Kidney (tissue), 13 donors: ENCODE measurements at regions not wholly inside any gene's neighbourhood (a gene's known extent, or its start where the extent isn't known, plus 50 kb on each side); places are given as distances from the start of the nearest gene placed in this dataset.
A peak's percentile ranks its signal among the peaks of the same experiment; 100 is the strongest.

Experiments used
- DNase-seq, 5 donors: peaks; one replicate each; pipeline ENCODE4 v3.0.0-alpha.2; 2013 to 2020
- FAIRE-seq: peaks from 2 replicates; lab custom pipeline; 2012; peaks lifted over from hg19 to GRCh38; lab: Jason Lieb, UNC
- H3K27ac ChIP-seq, 2 donors: one replicate each; pipeline ENCODE4 v1.7.0; 2013; ENCODE audit warnings: low read depth in 2 of 2, low read length in 2 of 2, inconsistent platforms in 1 of 2
- H3K27me3 ChIP-seq: one replicate; pipeline ENCODE4 v1.7.1; 2013; ENCODE audit warnings: low read length, inconsistent platforms; ENCODE audit not compliant: control insufficient read depth, insufficient read depth
- H3K36me3 ChIP-seq, 3 donors: one replicate each; pipeline versions ENCODE4 v1.7.0 to v1.7.1; 2013; ENCODE audit warnings: low read length in 3 of 3, control low read depth in 1 of 3, inconsistent platforms in 1 of 3; ENCODE audit not compliant: insufficient read depth in 3 of 3, control insufficient read depth in 2 of 3
- H3K4me1 ChIP-seq, 3 donors: one replicate each; pipeline versions ENCODE4 v1.7.0 to v1.7.1; 2013; ENCODE audit warnings: low read length in 3 of 3, inconsistent platforms in 1 of 3, low read depth in 1 of 3; ENCODE audit not compliant: control insufficient read depth in 2 of 3, insufficient read depth in 2 of 3
- H3K4me3 ChIP-seq, 3 donors: one replicate each; pipeline versions ENCODE4 v1.7.0 to v1.8.1; 2013; ENCODE audit warnings: low read length in 3 of 3, control low read depth in 1 of 3, inconsistent platforms in 1 of 3
- H3K9ac ChIP-seq, 3 donors: one replicate each; pipeline versions ENCODE4 v1.7.0 to v1.7.1; 2013; ENCODE audit warnings: low read length in 3 of 3, control low read depth in 1 of 3, inconsistent platforms in 1 of 3
- H3K9me3 ChIP-seq, 3 donors: one replicate each; pipeline versions ENCODE4 v1.7.0 to v1.7.1; 2013; ENCODE audit warnings: low read length in 3 of 3, control low read depth in 1 of 3, inconsistent platforms in 1 of 3; ENCODE audit not compliant: control insufficient read depth in 2 of 3, insufficient read depth in 1 of 3
- intact Hi-C: fragments of 100-400 bp; cut with DNase I; formaldehyde crosslinking; loops from one replicate; pipeline ENCODE4 v1.11.1; 2022
- TF ChIP-seq, protein P1 (sequence below): IDR thresholded peaks from 3 replicates; pipeline ENCODE4 v1.5.1; 2012; ENCODE audit warnings: mild to moderate bottlenecking, moderate library complexity, borderline replicate concordance; ENCODE audit not compliant: insufficient read depth; ENCODE audit errors: extremely low read depth
- donor health status: control.
- donor health status: control.
- donor health status: control.
- donor health status: control.
- donor health status: control.
- donor health status: DM: yes; HTN: yes; CAD: no.
- donor health status: Normal renal cell carcinoma (clear cell type).

DNA sequence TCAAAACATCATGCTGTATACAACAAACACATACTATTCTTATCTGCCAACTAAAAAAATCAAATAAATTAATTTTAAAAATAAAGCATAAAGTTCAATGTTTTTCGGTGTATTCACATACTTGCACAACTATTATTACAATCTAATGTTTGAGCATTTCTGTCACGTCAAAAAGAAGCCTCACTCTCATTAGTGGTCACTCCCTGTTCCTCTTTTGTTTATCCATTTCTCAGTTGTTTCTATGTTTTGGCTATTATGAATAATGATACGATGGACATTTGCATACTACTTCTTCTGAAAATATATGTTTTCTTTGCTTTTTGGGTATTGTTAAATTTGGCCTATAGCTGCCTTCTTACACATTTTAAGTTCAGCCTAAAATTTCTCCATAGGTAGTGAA, 773.0 kb upstream of the HS6ST1 start:
- Histone ChIP-seq H3K27me3 (no peaks in the 10 kb centered on the region), H3K9ac (no peak overlapping the region), H3K4me3 (no peak overlapping the region), H3K36me3 (no peaks in the 10 kb centered on the region), H3K9me3 (no peaks in the 10 kb centered on the region), H3K27ac (no peak overlapping the region), H3K4me1 (no peaks in the 10 kb centered on the region)
- DNase-seq (no peak), FAIRE-seq (peak; percentile 19)
- intact Hi-C loops = no loop called here
- TF ChIP-seq, protein P1, sequence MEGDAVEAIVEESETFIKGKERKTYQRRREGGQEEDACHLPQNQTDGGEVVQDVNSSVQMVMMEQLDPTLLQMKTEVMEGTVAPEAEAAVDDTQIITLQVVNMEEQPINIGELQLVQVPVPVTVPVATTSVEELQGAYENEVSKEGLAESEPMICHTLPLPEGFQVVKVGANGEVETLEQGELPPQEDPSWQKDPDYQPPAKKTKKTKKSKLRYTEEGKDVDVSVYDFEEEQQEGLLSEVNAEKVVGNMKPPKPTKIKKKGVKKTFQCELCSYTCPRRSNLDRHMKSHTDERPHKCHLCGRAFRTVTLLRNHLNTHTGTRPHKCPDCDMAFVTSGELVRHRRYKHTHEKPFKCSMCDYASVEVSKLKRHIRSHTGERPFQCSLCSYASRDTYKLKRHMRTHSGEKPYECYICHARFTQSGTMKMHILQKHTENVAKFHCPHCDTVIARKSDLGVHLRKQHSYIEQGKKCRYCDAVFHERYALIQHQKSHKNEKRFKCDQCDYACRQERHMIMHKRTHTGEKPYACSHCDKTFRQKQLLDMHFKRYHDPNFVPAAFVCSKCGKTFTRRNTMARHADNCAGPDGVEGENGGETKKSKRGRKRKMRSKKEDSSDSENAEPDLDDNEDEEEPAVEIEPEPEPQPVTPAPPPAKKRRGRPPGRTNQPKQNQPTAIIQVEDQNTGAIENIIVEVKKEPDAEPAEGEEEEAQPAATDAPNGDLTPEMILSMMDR = no peak

DNA sequence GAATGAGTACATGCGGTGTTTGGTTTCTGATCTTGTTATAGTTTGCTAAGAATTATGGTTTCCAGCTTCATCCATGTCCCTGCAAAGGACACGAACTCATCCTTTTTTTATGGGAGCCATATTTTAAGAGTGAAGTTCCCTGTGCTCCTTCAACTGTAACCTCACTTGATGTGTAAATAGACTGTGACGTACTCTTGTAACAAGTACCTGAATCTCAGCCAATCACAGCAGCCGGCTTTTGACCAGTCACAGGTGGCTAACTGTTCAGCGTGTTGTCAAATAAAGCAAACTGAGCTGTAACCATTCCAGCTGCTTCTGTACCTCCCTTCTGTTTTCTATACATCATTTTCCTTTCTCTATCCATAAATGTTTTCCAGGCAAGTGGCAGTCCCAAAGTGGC, 774.3 kb upstream of the HS6ST1 start:
- H3K4me3 ChIP-seq = no peak overlapping the region
- TF ChIP-seq, protein P1 = no peak
- intact Hi-C loops = no loop called here
- no peaks in the 10 kb centered on the region for H3K36me3 ChIP-seq
- H3K9me3 ChIP-seq = no peaks in the 10 kb centered on the region
- H3K27ac ChIP-seq = no peak overlapping the region
- DNase-seq = peak in 4 of 5 donors; percentile 57 to 87 (median 80)
- no peaks in the 10 kb centered on the region for H3K27me3 ChIP-seq
- no peak for FAIRE-seq
- H3K9ac ChIP-seq = no peak overlapping the region
- H3K4me1 ChIP-seq = no peaks in the 10 kb centered on the region

DNA sequence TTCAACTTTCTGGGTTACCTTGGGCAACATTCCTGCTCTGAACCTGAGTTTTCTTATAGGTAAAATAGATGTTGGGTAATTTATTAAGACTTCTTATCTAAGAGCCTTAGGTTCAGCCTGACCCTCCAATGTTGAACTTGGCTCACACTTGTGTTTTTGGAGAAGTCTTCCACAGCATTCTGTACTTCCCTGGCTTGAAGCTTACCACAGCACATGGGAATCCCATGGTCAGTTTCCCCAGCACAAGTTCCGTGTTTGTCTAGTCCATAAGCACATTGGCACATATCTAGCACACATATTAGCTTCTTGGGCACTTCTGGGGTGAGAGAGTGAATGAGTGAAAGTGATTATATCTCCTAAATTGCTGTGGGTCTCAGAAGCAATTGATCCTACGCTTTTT, 782.5 kb upstream of the HS6ST1 start:
- H3K9ac ChIP-seq = no peak overlapping the region
- TF ChIP-seq, protein P1 = no peak
- H3K4me1 ChIP-seq = no peaks in the 10 kb centered on the region
- intact Hi-C loops = no loop called here
- no peak overlapping the region for H3K27ac ChIP-seq
- H3K27me3 ChIP-seq = no peaks in the 10 kb centered on the region
- FAIRE-seq (no peak), DNase-seq (no peak)
- no peak overlapping the region for H3K4me3 ChIP-seq
- H3K9me3 ChIP-seq = no peaks in the 10 kb centered on the region
- H3K36me3 ChIP-seq = no peaks in the 10 kb centered on the region
